Smooth muscle cell (in vitro differentiated cells): ENCODE measurements at regions not wholly inside any gene's neighbourhood (a gene's known extent, or its start where the extent isn't known, plus 50 kb on each side); places are given as distances from the start of the nearest gene placed in this dataset.
A peak's percentile ranks its signal among the peaks of the same experiment; 100 is the strongest.

Experiments used
- DNase-seq: peaks from one replicate; lab custom pipeline; 2025; ENCODE audit not compliant: unreplicated experiment; lab: John Stamatoyannopoulos, UW
- H2AFZ ChIP-seq: fragments of 200-600 bp; sonication (generic); 2 replicates; pipeline ENCODE4 v1.6.0; 2016; ENCODE audit warnings: antibody characterized with exemption, low read depth, mild to moderate bottlenecking
- H3F3A ChIP-seq: fragments of 200-600 bp; sonication (generic); 2 replicates; pipeline ENCODE4 v1.6.0; 2017; ENCODE audit warnings: antibody characterized with exemption, low read depth
- H3K27ac ChIP-seq: fragments of 200-600 bp; sonication (generic); 2 replicates; pipeline ENCODE4 v1.5.1; 2016; ENCODE audit warnings: low read depth, mild to moderate bottlenecking
- H3K27me3 ChIP-seq: fragments of 200-600 bp; sonication (generic); 2 replicates; pipeline ENCODE4 v1.6.1; 2016; ENCODE audit warnings: low read depth, mild to moderate bottlenecking
- H3K36me3 ChIP-seq: fragments of 200-600 bp; sonication (generic); 2 replicates; pipeline ENCODE4 v1.5.1; 2016; ENCODE audit warnings: low read depth
- H3K4me1 ChIP-seq: fragments of 200-600 bp; sonication (generic); 2 replicates; pipeline ENCODE4 v1.5.1; 2016; ENCODE audit warnings: low read depth
- H3K4me2 ChIP-seq: fragments of 200-600 bp; sonication (generic); 2 replicates; pipeline ENCODE4 v1.6.0; 2016; ENCODE audit warnings: mild to moderate bottlenecking
- H3K4me3 ChIP-seq: fragments of 200-600 bp; sonication (generic); 2 replicates; pipeline ENCODE4 v1.5.1; 2016; ENCODE audit warnings: mild to moderate bottlenecking
- H3K79me2 ChIP-seq: fragments of 200-600 bp; sonication (generic); 2 replicates; pipeline ENCODE4 v1.6.0; 2016; ENCODE audit warnings: low read depth, mild to moderate bottlenecking
- H3K9ac ChIP-seq: fragments of 200-600 bp; sonication (generic); 2 replicates; pipeline ENCODE4 v1.6.0; 2016; ENCODE audit warnings: low read depth
- H3K9me3 ChIP-seq: fragments of 200-600 bp; sonication (generic); replicated peaks from 2 replicates; pipeline ENCODE4 v1.5.1; 2016; ENCODE audit warnings: low read depth
- H4K20me1 ChIP-seq: fragments of 200-600 bp; sonication (generic); 2 replicates; pipeline ENCODE4 v1.6.0; 2016; ENCODE audit warnings: low read depth
- CTCF ChIP-seq: fragments of 200-600 bp; sonication (generic); IDR thresholded peaks from 2 replicates; pipeline ENCODE4 v1.5.1; 2017; ENCODE audit warnings: borderline replicate concordance, mild to moderate bottlenecking, antibody characterized with exemption; ENCODE audit not compliant: insufficient read depth, poor library complexity, severe bottlenecking
- WGBS: methylation state at CpG from one replicate; pipeline ENCODE4 v1.1.7; 2016; ENCODE audit warnings: low lambda C conversion rate; 5-methylcytosine and 5-hydroxymethylcytosine counted together

- DNase-seq = no peak
- Histone ChIP-seq H4K20me1 (no peaks in the 10 kb centered on the region), H2AFZ (no peak overlapping the region), H3K27me3 (no peaks in the 10 kb centered on the region), H3K4me3 (no peak overlapping the region), H3K9me3 (no peaks in the 10 kb centered on the region), H3K79me2 (no peaks in the 10 kb centered on the region), H3K9ac (no peak overlapping the region), H3K27ac (no peak overlapping the region), H3K4me1 (no peaks in the 10 kb centered on the region), H3F3A (no peaks in the 10 kb centered on the region), H3K4me2 (no peak overlapping the region), H3K36me3 (no peaks in the 10 kb centered on the region)
- no peak for TF ChIP-seq CTCF
- 44% methylated on average over 1 of the region's 1 CpG for WGBS
Observed at GRCh38 chr2:228901531-228901930, 369.6 kb downstream of the PID1 start.

GRCh38 chr2:228878138-228878537 is 392.9 kb downstream of the PID1 start:
- TF ChIP-seq CTCF = no peak
- WGBS = 93% methylated on average over 1 of the region's 1 CpG
- no peaks in the 10 kb centered on the region for H3K36me3 ChIP-seq
- no peak overlapping the region for H3K4me2 ChIP-seq
- DNase-seq = no peak
- no peak overlapping the region for H3K4me3 ChIP-seq
- no peak overlapping the region for H3K27ac ChIP-seq
- H2AFZ ChIP-seq = no peak overlapping the region
- no peaks in the 10 kb centered on the region for H3K27me3 ChIP-seq
- peaks cover 13% of the 10 kb centered on the region for H3K4me1 ChIP-seq
- no peak overlapping the region for H3K9ac ChIP-seq
- H3K79me2 ChIP-seq = no peaks in the 10 kb centered on the region
- peaks cover 16% of the 10 kb centered on the region for H3F3A ChIP-seq
- no peaks in the 10 kb centered on the region for H4K20me1 ChIP-seq
- peaks cover 3% of the 10 kb centered on the region for H3K9me3 ChIP-seq

- Histone ChIP-seq H4K20me1 (no peaks in the 10 kb centered on the region), H3K27me3 (no peaks in the 10 kb centered on the region), H2AFZ (no peak overlapping the region), H3K4me2 (peak overlapping the region; percentile 76), H3K4me1 (peaks cover 10% of the 10 kb centered on the region), H3K9ac (no peak overlapping the region), H3F3A (peaks cover 16% of the 10 kb centered on the region), H3K79me2 (no peaks in the 10 kb centered on the region), H3K36me3 (no peaks in the 10 kb centered on the region), H3K27ac (peak overlapping the region; percentile 10), H3K9me3 (peaks cover 3% of the 10 kb centered on the region), H3K4me3 (no peak overlapping the region)
- WGBS = 9% methylated on average over 2 of the region's 2 CpGs
- TF ChIP-seq CTCF = no peak
- DNase-seq = no peak
Observed at GRCh38 chr2:228876276-228876675, 394.8 kb downstream of the PID1 start.

- no peak for TF ChIP-seq CTCF
- Histone ChIP-seq H3K27ac (peak overlapping the region; percentile 10), H3K4me1 (peaks cover 10% of the 10 kb centered on the region), H3K9me3 (peaks cover 3% of the 10 kb centered on the region), H3K79me2 (no peaks in the 10 kb centered on the region), H3F3A (peaks cover 16% of the 10 kb centered on the region), H3K36me3 (no peaks in the 10 kb centered on the region), H4K20me1 (no peaks in the 10 kb centered on the region), H3K27me3 (no peaks in the 10 kb centered on the region), H3K9ac (no peak overlapping the region), H3K4me3 (no peak overlapping the region), H2AFZ (no peak overlapping the region), H3K4me2 (peak overlapping the region; percentile 76)
- no peak for DNase-seq
- WGBS = 26% methylated on average over 5 of the region's 5 CpGs
Observed at GRCh38 chr2:228875152-228875900, 395.8 kb downstream of the PID1 start.
